GM19328 (cell line): ENCODE measurements at regions not wholly inside any gene's neighbourhood (a gene's known extent, or its start where the extent isn't known, plus 50 kb on each side); places are given as distances from the start of the nearest gene placed in this dataset.
"Not testable (repeated sequence)": the region's sequence is repeated elsewhere in the genome, so short reads cannot be mapped to it uniquely, and the experiment has no call there.

Experiments
- ATAC-seq: cut with Tn5 transposase; IDR thresholded peaks from one replicate; pipeline ENCODE4 v1.9.1; 2021; ENCODE audit warnings: mild to moderate bottlenecking, moderate library complexity; ENCODE audit not compliant: unreplicated experiment

DNA sequence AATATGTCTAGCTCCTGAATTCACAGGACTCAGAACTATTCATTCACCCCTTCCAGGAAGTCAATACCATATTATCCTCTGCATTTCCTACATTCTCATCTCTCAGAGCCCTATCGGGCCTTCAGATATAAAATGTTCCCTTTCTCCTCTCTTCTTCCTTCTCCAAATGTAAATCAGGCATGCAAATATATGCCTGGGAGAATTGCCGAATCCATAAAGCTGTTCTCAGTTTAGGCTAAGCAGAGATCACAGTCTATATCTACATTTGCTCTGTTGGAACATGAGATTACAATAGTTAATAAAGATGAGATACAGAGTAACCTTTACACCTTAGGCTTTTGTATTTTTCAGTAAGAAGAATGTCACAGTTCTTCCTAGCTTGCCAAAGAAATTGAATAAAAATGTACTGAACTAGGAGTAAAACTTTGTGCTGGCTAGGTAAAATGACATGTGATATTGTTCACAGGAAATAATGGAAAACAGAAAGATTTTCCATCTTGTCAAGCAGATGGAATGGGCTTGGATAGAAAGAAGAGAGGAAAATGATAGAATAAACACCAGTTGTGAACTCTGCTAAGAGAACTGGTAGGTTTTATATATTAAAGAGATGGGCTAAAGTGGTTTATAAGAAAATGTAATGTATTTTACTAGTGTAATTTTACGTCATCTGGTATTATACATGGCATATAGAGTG, 161.5 kb downstream of the NRIP1 start:
- ATAC-seq, result no peak

DNA sequence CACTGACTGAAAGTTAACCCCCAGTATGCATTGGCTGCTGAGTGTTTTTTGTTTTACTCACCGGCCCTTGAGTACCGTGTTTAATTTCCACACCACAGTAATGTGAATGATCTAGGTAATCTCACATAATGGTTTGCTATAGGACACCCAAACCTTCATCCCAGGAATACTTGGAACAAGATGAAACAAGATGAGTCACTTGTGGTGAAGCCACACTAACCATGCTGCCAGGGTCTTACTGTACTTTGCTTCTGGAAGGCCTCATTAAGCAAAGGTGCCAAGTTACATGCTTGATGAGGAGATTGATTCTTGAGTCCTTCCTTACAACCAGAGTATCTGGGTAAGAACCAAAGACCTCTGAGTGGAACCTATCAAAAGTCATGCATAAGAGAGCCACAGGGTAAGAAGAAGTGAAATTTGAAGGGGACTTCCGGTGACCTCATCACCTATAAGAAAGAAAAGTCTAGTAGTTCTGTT, 163.3 kb downstream of the NRIP1 start:
- ATAC-seq, result no peak

DNA sequence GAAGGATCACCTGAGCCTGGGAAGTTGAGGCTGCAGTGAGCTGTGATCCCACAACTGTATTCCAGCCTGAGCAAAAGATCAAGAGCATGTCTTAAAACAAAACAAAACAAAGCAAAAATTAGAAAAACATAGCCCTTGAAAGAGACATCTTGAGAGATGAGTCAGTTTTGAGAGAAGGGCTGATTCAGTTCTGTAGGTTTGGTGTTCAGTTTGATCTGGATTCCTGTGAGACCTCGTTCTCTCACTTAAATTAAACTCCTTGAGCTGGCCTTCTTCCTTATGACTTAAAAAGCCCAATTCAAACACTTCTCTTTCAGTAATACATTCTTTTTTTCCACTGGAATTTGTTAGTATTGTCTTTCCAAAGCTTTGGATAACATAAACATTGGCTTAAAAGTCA, 164.2 kb downstream of the NRIP1 start:
- ATAC-seq, result no peak

DNA sequence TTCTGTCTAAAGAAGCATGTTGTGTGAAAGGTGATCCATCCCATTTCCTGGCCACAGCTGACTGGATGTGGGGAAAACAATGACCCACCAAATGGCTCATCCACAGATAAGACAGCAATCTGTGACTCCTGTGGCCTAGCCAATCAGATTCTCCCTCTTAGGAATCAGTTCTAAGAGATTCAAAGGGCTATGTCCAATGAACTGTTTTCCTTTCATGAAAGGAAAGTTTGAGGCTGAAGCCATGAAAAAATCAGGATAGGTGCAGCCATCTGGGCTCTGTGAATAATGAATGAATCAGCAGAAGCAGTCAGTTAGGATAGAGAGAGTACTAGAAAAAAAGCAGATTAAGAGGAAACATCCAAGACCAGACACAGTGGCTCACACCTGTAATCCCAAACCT, 164.7 kb downstream of the NRIP1 start:
- no peak for ATAC-seq

DNA sequence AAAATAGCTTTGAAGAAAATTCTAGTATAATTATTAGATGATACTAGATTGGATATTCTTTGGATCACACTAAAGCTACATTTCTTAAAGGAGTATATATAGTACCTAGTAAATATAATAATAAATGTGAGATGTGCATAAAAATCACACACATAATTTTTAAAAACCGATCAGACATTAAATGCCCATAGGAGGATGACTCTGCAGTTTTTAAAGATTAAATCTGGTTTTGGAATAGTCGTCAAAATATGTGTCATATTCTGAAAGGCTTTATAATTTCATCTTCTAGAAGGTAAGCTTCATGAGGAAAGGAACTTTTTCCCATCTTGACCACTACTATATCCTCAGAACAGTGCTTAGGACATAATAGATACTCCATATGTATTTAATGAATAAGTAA, 169.0 kb downstream of the NRIP1 start:
- ATAC-seq, result no peak

DNA sequence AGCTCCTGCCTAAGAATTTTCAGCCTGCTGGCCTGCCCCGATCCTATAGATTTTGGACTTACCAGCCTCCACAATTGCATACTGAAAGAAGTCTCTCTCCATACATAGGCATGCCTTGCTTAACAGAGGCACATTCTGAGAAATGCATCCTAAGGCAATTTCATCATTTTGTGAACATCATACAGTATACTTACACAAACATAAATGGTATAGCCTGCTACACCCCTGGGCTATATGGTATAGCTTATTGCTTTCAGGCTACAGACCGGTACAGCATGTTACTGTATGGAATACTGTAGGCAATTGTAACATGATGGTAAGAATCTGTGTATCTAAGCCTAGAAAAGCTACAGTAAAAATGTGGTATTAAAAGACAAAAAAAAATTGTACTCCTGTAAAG, 174.7 kb downstream of the NRIP1 start:
- no peak for ATAC-seq

DNA sequence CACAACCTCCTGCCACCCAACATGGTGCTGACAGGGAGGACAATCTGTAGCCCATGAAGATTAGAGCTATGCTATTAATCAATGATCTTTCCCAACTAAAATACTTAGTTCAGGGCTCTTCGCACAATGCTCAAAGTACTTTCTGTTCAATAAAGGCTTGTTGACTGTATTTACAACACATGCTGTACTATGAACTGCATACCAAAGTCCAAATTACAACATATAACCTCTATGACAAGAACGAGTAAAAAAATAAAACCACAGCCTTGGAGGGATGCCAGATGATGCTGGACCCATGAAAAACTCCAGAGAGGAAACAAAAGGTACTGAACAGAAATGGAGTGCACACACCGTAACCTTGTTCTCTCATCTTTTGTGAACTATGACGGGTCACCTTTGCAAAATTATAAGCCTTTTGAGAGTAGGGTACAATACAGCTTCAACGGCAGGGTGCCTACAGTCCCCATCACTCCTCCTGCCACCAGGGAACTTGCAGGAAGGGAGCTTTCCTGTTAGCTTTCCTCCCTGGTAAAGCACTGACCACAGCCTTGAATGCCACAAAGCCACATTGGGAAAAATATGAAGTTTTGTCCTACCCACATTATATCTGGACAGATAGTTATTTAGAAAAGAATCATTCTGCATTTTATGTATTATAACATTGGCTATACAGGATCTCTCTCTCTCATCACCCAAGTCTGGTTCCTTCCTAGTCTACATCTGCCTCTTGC, 175.6 kb downstream of the NRIP1 start:
- no peak for ATAC-seq

DNA sequence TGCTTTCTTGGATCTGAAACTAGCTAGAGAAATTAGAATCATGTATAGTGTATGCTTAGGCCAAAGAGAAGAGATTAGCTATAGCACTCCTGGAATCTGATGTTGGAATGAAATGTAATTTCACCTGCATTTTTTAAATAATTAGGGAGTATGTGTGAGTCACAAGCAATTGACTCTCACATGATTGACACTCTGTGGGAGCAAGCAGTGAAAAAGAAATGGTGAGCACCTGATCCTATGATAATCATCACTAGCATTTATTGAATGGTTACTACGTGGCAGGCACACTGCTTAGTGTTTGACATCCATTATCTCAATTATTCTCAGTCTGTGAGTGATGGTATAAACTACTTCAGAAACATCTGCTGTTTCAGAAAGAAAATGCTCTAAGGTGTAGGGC, 176.6 kb downstream of the NRIP1 start:
- ATAC-seq, result no peak

DNA sequence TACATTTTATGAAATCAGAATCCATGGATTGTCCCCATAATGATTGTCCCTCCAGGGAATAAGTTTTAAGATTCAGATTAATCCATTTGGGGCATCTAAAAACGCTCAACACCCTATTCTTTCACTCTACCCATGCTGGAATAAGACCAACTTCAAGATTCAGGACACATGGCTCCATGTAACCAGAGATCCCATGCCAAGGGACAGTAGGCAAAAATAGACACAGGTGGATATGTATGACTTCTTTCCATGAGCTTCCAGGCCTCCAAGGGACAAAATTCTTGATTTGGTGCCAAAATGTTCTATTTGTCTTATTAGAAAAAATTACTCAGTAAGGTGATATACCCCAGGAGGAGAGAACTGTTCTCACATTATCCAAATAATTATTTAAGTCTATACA, 178.8 kb downstream of the NRIP1 start:
- ATAC-seq, result no peak

DNA sequence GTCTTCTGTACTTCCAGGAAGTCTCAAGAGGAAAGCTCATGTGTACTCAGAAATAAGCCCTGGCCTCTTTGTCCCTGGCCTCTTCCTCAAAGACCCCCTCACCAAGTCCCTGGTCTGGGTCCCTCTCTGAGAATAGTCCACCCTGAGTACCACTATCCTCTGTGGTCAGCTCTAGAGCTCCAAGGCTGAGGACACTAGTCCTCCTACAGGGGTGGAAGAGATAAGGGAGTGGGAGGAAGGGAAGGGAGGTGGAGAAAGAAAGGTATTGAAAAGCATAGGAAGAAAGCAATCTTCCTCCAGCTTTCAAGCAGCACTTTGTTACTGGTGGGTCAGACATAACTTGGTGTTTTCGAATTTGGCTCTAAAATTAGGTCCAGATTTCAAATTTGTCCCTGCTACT, 181.4 kb downstream of the NRIP1 start:
- ATAC-seq, result no peak

DNA sequence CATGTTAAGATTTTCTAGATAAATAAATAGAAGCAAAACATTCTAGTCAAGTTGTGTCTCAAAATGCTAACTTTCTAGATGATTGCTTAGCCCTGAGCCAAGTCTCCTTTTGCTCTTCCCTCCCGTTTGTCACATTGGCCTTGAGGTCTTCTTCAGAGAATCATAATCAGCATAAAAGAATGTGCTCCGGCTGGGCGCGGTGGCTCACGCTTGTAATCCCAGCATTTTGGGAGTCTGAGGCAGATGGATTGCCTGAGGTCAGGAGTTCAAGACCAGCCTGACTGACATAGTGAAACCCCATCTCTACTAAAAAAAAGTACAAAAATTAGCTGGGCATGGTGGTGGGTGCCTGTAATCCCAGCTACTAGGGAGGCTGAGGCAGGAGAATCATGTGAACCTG, 182.3 kb downstream of the NRIP1 start:
- not testable (repeated sequence) for ATAC-seq

DNA sequence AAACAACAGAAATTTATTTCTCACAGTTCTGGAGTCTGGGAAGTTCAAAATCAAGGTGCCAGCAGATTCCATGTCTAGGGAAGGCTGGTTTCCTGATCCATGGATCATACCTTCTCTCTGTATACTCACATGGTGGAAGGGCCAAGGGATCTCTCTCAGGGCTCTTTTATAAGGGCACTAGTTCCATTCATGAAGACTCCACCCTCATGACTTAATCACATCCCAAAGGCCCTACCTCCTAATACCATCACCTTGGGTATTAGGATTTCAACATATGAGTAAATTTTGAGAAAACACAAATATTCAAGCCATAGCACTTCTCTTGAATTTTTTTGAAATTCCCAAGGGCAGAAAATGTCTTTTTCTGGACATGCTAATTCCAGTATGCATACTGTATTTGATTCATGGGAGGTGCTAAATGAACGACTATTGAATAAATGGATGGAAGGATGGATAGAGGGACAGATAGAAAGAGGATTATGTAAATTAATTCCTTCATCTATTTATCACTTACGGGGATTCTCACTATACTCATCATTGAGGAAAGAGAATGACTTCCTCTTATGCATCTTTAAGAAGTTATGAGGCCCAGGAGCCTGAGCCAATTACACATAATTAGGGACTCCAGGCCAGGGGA, 182.8 kb downstream of the NRIP1 start:
- no peak for ATAC-seq

DNA sequence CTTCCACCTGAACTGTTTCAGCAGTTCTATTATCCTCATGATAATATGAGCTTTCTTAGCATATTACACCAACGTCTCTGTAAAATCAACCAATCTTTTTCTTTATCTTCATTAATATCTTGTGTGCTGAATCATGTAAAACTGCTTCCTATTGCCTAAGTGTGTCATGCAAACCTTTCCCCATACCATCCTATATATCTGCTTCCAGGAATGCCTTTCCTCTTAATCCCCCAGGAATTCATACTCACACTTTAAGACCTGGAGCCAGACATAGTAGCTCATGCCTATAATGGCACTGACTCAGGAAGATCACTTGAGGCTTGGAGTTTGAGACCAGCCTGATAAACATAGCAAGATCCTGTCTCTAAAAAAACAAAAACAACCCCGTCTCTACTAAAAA, 183.9 kb downstream of the NRIP1 start:
- ATAC-seq, result no peak

DNA sequence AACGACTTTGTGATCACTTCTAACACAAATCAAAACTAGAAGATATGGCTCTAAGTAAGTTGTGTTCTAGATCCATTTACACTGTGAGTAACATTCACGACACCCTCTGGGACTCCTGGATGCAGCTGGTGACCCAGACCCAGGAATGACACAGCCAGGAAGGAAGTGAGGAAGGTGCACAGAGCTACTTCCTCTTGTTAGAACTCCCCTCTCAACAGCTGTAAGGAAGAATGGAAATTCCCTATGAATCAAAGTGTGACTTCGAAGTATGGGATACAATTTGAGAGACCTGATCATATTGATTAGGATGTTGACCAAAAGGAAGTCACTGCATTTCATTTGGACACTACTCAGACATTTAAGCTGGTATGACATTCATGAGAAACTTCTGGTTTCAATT, 185.3 kb downstream of the NRIP1 start:
- ATAC-seq, result no peak

DNA sequence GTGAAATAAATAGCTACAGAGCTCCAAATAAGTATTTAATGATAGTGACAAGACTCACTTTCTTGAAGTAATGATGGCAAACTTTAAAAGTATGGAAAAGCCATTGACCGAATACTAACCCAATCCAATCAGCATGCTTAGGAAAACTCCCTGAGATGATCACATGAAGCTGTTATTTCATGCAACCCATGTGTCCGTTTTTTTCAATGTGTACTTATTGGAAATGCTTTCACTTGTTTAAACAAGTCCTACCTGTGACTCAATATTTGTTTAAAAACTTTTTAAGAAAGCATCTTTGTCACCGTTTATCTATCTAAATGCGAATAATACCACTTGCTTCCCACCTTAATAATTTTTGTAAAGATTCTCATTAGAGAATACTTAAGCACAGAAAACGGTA, 185.8 kb downstream of the NRIP1 start:
- no peak for ATAC-seq

DNA sequence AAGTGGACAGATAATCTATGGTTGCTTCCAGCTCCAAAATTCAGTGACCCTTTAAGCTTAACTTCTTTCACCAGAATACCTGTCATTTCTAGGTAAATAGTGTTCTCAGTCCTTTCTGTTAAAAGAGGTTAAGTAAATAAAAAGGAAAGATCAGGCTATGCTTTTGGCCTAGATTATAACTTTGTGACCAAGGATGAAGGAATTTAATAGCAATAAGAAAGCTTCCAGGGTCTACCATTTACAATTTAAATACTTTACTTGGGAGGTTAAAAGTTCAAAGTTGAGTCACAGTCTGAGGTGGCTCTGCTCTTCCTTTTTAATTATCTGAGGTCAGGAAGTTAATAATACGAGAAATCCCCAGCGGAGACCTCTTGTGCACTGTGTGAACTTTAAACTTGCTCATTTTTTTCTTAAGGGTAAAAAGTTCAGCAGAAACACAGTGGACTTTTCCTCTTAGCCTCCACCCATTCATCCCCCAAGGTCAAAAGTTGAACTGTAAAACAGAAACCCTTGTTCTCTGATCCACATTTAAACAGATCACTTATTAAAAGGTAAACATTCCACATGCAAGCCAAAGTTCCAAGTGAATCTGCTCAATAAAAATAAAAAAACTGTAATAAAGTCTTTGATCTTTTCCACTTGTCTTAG, 187.1 kb downstream of the NRIP1 start:
- no peak for ATAC-seq

DNA sequence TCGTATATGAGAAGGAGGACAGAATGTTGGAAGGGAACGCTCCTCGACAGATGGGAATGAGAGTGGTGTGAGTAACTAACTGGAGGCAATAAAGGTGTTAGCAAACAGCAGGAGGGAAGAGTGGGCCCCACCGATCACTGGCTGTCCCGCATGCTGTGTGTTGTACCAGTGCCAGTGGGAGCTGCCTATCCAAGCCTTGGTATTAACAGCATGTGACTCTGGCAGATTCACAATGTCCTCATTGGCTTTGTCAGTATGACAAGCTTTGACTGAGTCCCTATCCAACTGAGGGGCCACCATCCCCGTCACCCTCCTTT, 188.3 kb downstream of the NRIP1 start:
- ATAC-seq, result no peak

DNA sequence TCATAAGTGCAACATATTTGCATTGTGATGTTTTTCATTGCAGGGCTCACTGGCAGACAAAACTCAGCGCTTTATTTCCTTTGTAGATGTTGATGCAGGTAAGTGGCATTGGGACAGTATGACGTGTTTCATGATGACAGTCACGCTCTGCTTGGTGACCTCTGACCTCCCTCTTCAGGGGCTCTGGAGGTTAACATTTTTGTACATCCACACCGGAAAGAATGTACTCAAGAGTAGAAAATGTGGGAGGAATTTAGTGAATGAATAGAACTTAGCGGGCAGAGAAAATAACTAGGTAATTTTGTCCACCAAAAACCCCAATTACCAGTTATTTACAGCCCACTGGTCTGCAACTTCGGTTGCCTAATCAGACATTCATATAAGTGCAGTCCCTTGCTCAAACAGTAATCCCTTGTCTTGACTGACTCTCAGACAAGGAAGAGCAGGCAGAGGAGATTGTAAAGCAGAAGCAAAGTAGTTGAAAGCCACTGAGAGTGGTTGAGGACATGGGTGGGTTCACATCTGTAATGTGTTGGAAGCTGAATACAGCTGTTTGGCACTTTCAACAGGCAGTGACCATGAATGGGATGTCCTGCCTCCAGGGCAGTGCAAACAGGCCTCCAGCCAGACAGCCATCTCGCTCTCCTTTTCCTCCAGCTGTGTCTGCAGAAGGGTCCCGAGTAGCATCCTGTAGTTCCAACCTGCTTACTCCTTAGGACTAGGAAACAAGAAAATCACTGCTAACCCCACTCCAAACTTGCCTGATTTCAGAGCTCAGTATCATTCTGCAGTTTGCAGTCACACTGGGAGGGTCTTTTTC, 188.9 kb downstream of the NRIP1 start:
- ATAC-seq, result peak; percentile 74

DNA sequence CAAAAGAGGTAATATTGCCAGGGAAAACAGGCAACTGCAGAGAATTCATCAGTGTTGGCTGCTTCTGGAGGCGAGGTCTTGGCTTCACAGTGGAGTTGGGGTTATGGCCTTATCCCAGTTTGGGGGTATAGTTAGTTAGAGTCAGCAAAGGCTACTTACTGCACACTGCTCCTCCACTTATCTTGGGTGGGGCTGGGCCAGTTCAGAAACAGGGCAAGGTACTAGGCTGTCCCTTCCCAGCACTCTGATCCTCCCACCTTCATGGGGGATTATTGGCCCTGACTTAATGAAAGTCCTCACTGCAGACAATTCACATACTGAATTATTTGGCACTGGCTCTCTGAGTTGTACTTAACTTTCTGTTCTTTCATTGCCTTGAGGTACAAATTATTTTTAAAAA, 189.6 kb downstream of the NRIP1 start:
- ATAC-seq, result no peak

DNA sequence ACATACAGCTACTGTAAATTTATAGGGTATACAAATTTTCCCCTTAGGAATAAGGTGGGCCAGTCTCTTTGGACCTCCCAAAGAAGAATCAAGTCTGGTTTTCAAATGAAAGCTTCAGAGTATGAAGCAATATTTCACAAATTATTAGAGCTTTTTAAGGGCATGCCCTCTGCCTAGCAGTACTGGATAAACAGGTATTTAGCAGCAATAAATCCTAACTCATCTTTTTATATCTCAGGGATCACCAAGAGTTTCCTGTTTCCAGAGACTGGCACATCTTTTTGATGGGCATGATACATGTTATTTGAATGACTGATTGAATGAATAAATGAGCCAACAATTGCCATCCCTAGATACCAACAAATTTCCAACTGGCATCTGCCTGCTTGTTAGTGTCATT, 190.4 kb downstream of the NRIP1 start:
- ATAC-seq, result no peak

DNA sequence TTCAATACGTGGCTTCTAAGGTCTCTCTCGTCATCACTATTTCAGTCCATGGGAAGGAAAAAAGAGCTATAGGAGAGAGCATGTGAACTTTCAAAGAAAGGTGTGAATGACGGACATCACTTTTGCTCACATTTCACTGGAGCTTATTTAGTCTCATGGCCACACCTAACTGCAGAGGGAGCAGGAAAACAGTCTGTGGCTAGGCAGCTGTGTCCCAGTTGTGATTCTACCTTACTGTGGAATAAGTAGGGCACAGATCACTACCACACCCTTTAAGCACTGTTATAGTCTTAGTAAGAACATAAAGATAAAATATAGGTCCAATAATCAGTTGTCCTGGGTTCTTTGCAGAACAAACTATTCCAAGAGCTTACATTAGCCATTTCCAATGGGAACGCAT, 192.9 kb downstream of the NRIP1 start:
- no peak for ATAC-seq
